HG02798 (cell line): ENCODE measurements at regions not wholly inside any gene's neighbourhood (a gene's known extent, or its start where the extent isn't known, plus 50 kb on each side); places are given as distances from the start of the nearest gene placed in this dataset.

Experiments used
- ATAC-seq: cut with Tn5 transposase; IDR thresholded peaks from one replicate; pipeline ENCODE4 v1.9.1; 2021; ENCODE audit warnings: mild to moderate bottlenecking; ENCODE audit not compliant: unreplicated experiment, poor library complexity

- no peak for ATAC-seq
Observed at GRCh38 chr2:134203175-134203574, 50.7 kb upstream of the MGAT5 start.
